Epithelial cell of esophagus (primary cell): ENCODE measurements at regions not wholly inside any gene's neighbourhood (a gene's known extent, or its start where the extent isn't known, plus 50 kb on each side); places are given as distances from the start of the nearest gene placed in this dataset.
A peak's percentile ranks its signal among the peaks of the same experiment; 100 is the strongest.

Experiments used
- DNase-seq: peaks from one replicate; pipeline ENCODE4 v3.0.0; 2010; ENCODE audit warnings: low read depth
- H3K4me3 ChIP-seq: 2 replicates; pipeline ENCODE4 v1.5.1; 2011; ENCODE audit warnings: mild to moderate bottlenecking, low read length, control low read depth
- CTCF ChIP-seq: IDR thresholded peaks from 2 replicates; pipeline ENCODE4 v1.5.1; 2011; ENCODE audit warnings: low read depth, mild to moderate bottlenecking, low read length, control low read depth, inconsistent platforms; ENCODE audit not compliant: insufficient read depth; ENCODE audit errors: missing control alignments

GRCh38 chr3:150311156-150311555, 96.9 kb upstream of the TSC22D2 start:
- DNase-seq, result no peak
- no peak overlapping the region for H3K4me3 ChIP-seq
- TF ChIP-seq CTCF, result no peak

GRCh38 chr3:150309557-150309956, 98.5 kb upstream of the TSC22D2 start:
- peak; percentile 77 for DNase-seq
- no peak overlapping the region for H3K4me3 ChIP-seq
- no peak for TF ChIP-seq CTCF

DNA sequence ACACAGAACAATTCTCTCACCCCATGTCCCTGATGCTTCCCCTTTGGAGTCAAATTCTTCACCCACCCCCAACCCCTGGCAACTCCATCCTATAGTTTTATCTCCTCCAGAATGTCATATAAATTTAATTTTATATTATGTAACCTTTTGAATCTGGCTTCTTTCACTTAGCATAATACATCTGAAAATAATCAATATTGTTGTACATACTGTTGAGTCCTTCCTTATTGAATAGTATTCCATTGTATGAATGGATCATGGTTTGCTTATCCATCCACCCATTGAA, 98.9 kb upstream of the TSC22D2 start:
- no peak overlapping the region for H3K4me3 ChIP-seq
- no peak for TF ChIP-seq CTCF
- no peak for DNase-seq

DNA sequence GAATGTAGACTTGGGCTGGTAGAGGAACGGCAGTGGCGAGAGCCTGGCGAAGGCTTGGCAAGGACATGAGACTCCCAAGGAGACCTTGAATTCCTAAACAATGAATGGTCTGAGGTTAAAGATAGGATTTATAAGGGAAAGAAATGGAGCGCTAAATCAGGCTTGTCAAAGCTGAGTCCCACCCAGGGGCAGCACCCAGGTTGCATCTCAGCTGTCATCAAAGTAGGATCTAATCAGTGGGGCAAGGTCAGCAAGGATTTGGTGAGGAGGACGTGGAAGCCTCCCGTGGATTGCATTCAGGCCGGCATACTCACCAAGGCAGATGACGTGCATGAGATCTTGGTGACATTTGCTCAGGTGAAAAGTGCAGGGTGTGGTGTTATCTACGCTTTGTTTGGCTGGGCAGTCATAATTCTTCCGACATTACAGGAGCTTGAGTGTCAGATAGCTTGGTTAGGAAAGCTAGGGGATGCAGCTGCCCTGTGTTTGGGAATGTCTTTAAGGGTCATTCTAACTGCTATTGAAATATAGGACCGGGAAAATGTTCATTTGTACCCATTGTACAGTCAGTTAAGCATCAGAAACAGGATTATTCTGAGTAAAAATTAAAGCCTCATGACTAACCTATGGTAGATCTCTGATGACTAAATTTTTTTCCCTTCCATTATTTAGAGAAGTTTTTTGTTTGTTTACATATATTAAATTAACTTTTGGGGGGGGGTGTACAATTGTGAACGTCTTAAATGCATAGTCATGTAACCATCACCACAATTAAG, 99.4 kb upstream of the TSC22D2 start:
- no peak for TF ChIP-seq CTCF
- no peak for DNase-seq
- H3K4me3 ChIP-seq, result no peak overlapping the region

GRCh38 chr3:150308037-150308319, 100.1 kb upstream of the TSC22D2 start:
- no peak for DNase-seq
- no peak for TF ChIP-seq CTCF
- H3K4me3 ChIP-seq, result no peak overlapping the region

- no peak for TF ChIP-seq CTCF
- H3K4me3 ChIP-seq, result no peak overlapping the region
- no peak for DNase-seq
Observed at GRCh38 chr3:150307311-150308036, 100.6 kb upstream of the TSC22D2 start.

- no peak for DNase-seq
- no peak for TF ChIP-seq CTCF
- no peak overlapping the region for H3K4me3 ChIP-seq
Observed at GRCh38 chr3:150306906-150307305, 101.2 kb upstream of the TSC22D2 start.
